ENCODE measurements at regions not wholly inside any gene's neighbourhood (a gene's known extent, or its start where the extent isn't known, plus 50 kb on each side); places are given as distances from the start of the nearest gene placed in this dataset.

GRCh38 chr2:173448938-173449471, 94.3 kb downstream of the CDCA7 start:
- TF ChIP-seq POLR2A (IDR thresholded peaks at IDR 0.05) (no peak), CTCF (IDR thresholded peaks at IDR 0.05) (peak; percentile 51 to 75 (median 67)), EP300 (IDR thresholded peaks at IDR 0.05; ENCODE audit: low read depth) (no peak)

All from transverse colon (tissue), 3 donors.